Lower leg skin (tissue), 4 donors: ENCODE measurements at regions not wholly inside any gene's neighbourhood (a gene's known extent, or its start where the extent isn't known, plus 50 kb on each side); places are given as distances from the start of the nearest gene placed in this dataset.

Experiments
- DNase-seq, 2 donors: peaks; one replicate each; pipeline ENCODE4 v3.0.0-alpha.2; 2019; ENCODE audit warnings: low spot score in 2 of 2
- H3K4me3 ChIP-seq: fragments of 200-600 bp; sonication (generic); 2 replicates; pipeline ENCODE4 v1.5.1; 2017; ENCODE audit warnings: mild to moderate bottlenecking, low read depth; ENCODE audit not compliant: poor library complexity, severe bottlenecking
- CTCF ChIP-seq, 3 donors: fragments of 450-650 bp; IDR thresholded peaks; one replicate each; pipeline ENCODE4 v1.5.1; 2016; ENCODE audit warnings: antibody characterized with exemption in 3 of 3, mild to moderate bottlenecking in 3 of 3, moderate library complexity in 2 of 3
- POLR2A ChIP-seq, 2 donors: fragments of 450-650 bp; IDR thresholded peaks; one replicate each; pipeline ENCODE4 v1.6.1; 2016 to 2017; ENCODE audit warnings: antibody characterized with exemption in 2 of 2, mild to moderate bottlenecking in 1 of 2, moderate library complexity in 1 of 2
- WGBS, 2 donors: methylation state at CpG; one replicate each; pipeline ENCODE4 v1.1.5; 2018; 5-methylcytosine and 5-hydroxymethylcytosine counted together
- intact Hi-C: fragments of 100-400 bp; cut with DNase I; formaldehyde crosslinking; loops from one replicate; pipeline ENCODE4 v1.15.0; 2023; ENCODE audit warnings: low total_unique reads

GRCh38 chr4:58766763-58767162 lies 1656.6 kb upstream of the IGFBP7 start:
- TF ChIP-seq CTCF (IDR thresholded peaks at IDR 0.05) = no peak
- TF ChIP-seq POLR2A (IDR thresholded peaks at IDR 0.05) = no peak
- intact Hi-C loops = loop anchor here (5.0 kb wide), 1 partner anchor 346 kb away; no protein-coding TSS in a partner anchor
- no peak overlapping the region for H3K4me3 ChIP-seq
- no peak for DNase-seq
- WGBS, 2 donors = 68 to 75% methylated on average over 2 of the region's 2 CpGs

GRCh38 chr4:58761563-58761962 lies 1651.4 kb upstream of the IGFBP7 start:
- intact Hi-C loops = no loop called here
- WGBS, 2 donors = 89 to 93% methylated on average over 2 of the region's 2 CpGs

DNA sequence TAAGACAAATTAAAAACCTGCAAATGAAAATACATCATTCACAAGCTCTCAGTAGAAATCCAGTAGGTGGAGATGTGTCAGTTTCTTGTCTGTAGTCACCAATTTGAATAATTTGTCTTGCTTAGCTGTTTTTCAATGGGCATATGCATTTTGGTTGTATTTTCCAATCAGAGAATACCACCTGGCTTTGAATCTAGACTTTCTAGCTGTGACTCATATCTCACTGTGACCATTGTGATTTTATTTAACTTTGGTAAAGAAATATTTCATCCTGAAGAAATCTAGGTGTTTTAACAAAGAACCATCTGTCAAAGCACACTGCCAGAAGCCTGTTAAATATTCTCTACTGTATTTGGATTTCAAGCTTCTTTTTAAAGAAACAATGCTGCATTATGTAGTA lies 1650.6 kb upstream of the IGFBP7 start:
- TF ChIP-seq POLR2A (IDR thresholded peaks at IDR 0.05) (no peak), CTCF (IDR thresholded peaks at IDR 0.05) (no peak)
- H3K4me3 ChIP-seq = no peak overlapping the region
- intact Hi-C loops = no loop called here
- DNase-seq = no peak

More at GRCh38 chr4:58761563-58761962, 1651.4 kb upstream of the IGFBP7 start:
- no peak overlapping the region for H3K4me3 ChIP-seq
- no peak for DNase-seq
- no peak for TF ChIP-seq CTCF (IDR thresholded peaks at IDR 0.05)

DNA sequence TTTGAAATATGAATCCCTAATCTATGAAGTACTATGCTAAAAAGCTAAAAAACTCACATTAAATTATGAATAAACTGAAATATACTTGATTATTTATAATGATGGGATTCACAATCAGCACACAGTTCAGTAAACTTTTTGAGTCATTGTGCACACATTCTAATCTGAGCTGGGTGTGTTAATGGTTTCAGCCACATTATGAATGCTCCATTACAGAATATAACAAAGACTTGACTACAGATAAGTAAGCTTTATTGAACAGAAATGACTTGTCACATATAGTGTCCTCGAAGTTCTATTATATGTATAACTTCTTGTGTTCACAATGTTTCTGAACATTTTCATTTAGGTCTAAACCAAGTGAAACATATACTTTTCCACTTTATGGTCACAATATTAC lies 1649.9 kb upstream of the IGFBP7 start:
- intact Hi-C loops = no loop called here
- 68 to 81% methylated on average over 1 of the region's 1 CpG for WGBS, 2 donors
- TF ChIP-seq POLR2A (IDR thresholded peaks at IDR 0.05) (no peak), CTCF (IDR thresholded peaks at IDR 0.05) (no peak)
- DNase-seq = no peak
- H3K4me3 ChIP-seq = no peak overlapping the region

DNA sequence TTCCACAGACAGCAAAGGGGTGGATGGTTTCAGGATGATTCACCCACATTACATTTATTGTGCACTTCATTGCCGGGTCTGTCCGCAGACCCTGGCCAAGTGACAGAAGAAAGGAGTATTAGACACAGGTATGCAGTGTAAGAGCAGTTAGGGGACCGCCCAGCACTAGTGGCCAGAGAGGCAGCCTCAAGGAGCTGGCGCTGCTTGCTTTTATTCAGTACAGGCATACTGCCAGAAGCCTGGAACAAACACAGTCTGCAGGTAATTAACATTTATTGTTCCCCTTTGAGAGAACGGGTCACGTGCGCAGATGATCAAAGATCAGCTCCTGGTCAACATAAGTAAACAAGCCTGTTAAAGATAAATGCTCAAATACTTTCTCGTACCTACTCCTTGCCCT lies 1639.0 kb upstream of the IGFBP7 start:
- no peak for TF ChIP-seq POLR2A (IDR thresholded peaks at IDR 0.05)
- no peak for TF ChIP-seq CTCF (IDR thresholded peaks at IDR 0.05)
- WGBS, 2 donors = 33 to 40% methylated on average over 8 of the region's 8 CpGs
- H3K4me3 ChIP-seq = no peak overlapping the region
- intact Hi-C loops = no loop called here
- no peak for DNase-seq

DNA sequence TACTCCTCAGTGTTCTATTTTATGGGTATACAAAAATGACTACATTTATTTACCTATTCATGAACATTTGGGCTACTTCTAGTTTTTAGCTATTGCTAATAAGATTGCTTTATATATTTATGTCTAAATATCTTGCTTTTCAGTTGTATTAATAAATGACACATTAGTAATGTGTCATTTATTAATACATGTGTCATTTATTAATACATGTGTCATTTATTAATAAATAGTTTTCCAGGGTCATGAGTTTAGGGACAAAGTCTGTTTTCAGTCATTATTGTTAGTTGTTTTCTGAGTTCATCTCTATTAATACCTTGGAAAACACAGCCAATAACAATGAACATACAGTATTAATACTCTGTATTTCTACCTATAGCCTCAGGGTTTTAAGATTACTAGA lies 1630.7 kb upstream of the IGFBP7 start:
- no peak for TF ChIP-seq POLR2A (IDR thresholded peaks at IDR 0.05)
- intact Hi-C loops = no loop called here
- DNase-seq = no peak
- no peak overlapping the region for H3K4me3 ChIP-seq
